Testis (tissue), 2 donors: ENCODE measurements at regions not wholly inside any gene's neighbourhood (a gene's known extent, or its start where the extent isn't known, plus 50 kb on each side); places are given as distances from the start of the nearest gene placed in this dataset.

Source experiments
- DNase-seq: peaks from one replicate; pipeline ENCODE4 v3.0.0-alpha.2; 2019
- H3K27ac ChIP-seq, 2 donors: fragments of 200-600 bp; sonication (generic); one replicate each; pipeline ENCODE4 v1.5.1; 2019
- H3K27me3 ChIP-seq: fragments of 200-600 bp; sonication (generic); one replicate; pipeline ENCODE4 v1.5.1; 2019
- H3K36me3 ChIP-seq: fragments of 200-600 bp; sonication (generic); one replicate; pipeline ENCODE4 v1.5.1; 2017; ENCODE audit warnings: low read depth; ENCODE audit errors: missing control alignments
- H3K4me1 ChIP-seq: fragments of 200-600 bp; sonication (generic); one replicate; pipeline ENCODE4 v1.5.1; 2019
- H3K4me3 ChIP-seq, 2 donors: fragments of 200-600 bp; sonication (generic); one replicate each; pipeline ENCODE4 v1.5.1; 2017 to 2019
- H3K9me3 ChIP-seq: fragments of 200-600 bp; sonication (generic); one replicate; pipeline ENCODE4 v1.5.1; 2017
- POLR2A ChIP-seq: fragments of 450-650 bp; IDR thresholded peaks from one replicate; pipeline ENCODE4 v1.6.1; 2017; ENCODE audit warnings: antibody characterized with exemption, mild to moderate bottlenecking, moderate library complexity
- WGBS, 2 donors: methylation state at CpG; one replicate each; pipeline ENCODE4 v1.1.5; 2018; 5-methylcytosine and 5-hydroxymethylcytosine counted together
- intact Hi-C: fragments of 100-400 bp; cut with DNase I; formaldehyde crosslinking; loops from one replicate; pipeline ENCODE4 v1.15.1; 2023; ENCODE audit warnings: low total_unique reads
- TF ChIP-seq, protein P1 (sequence below), 3 experiments: fragments of 450-650 bp in 2 of 3; fragments of 200-600 bp in 1 of 3; sonication (generic) in 1 of 3; IDR thresholded peaks; one replicate each; pipeline ENCODE4 v1.5.1; 2016 to 2019; ENCODE audit warnings: antibody characterized with exemption in 3 of 3, mild to moderate bottlenecking in 2 of 3, moderate library complexity in 1 of 3

DNA sequence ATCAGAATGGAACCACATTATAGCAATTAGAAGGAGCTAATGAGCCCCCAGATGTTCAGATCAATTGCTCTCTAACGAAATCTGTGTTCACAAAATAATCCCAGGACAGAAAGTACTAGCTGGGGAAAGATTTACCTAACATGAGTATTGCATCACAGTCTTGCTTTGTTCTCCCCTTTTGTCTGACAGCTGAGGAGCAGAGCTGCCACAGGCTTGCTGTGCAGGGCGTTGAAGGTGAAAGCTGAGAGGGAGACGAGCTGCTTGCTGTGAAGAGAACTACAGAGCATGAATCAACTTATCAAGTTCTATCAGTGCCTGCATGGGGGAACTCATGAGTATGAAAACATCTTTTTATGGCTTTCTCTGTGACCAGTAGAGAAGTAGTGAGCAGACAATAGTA, 441.2 kb downstream of the CENPC start:
- no peaks in the 10 kb centered on the region for H3K4me1 ChIP-seq
- H3K4me3 ChIP-seq = no peak overlapping the region
- TF ChIP-seq POLR2A = no peak
- TF ChIP-seq, protein P1, sequence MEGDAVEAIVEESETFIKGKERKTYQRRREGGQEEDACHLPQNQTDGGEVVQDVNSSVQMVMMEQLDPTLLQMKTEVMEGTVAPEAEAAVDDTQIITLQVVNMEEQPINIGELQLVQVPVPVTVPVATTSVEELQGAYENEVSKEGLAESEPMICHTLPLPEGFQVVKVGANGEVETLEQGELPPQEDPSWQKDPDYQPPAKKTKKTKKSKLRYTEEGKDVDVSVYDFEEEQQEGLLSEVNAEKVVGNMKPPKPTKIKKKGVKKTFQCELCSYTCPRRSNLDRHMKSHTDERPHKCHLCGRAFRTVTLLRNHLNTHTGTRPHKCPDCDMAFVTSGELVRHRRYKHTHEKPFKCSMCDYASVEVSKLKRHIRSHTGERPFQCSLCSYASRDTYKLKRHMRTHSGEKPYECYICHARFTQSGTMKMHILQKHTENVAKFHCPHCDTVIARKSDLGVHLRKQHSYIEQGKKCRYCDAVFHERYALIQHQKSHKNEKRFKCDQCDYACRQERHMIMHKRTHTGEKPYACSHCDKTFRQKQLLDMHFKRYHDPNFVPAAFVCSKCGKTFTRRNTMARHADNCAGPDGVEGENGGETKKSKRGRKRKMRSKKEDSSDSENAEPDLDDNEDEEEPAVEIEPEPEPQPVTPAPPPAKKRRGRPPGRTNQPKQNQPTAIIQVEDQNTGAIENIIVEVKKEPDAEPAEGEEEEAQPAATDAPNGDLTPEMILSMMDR (IDR thresholded peaks at IDR 0.05) = no peak
- WGBS, 2 donors = 60 to 62% methylated on average over 3 of the region's 3 CpGs
- intact Hi-C loops = no loop called here
- no peak for DNase-seq
- H3K9me3 ChIP-seq = no peaks in the 10 kb centered on the region
- no peaks in the 10 kb centered on the region for H3K36me3 ChIP-seq
- no peak overlapping the region for H3K27ac ChIP-seq
- H3K27me3 ChIP-seq = no peaks in the 10 kb centered on the region

DNA sequence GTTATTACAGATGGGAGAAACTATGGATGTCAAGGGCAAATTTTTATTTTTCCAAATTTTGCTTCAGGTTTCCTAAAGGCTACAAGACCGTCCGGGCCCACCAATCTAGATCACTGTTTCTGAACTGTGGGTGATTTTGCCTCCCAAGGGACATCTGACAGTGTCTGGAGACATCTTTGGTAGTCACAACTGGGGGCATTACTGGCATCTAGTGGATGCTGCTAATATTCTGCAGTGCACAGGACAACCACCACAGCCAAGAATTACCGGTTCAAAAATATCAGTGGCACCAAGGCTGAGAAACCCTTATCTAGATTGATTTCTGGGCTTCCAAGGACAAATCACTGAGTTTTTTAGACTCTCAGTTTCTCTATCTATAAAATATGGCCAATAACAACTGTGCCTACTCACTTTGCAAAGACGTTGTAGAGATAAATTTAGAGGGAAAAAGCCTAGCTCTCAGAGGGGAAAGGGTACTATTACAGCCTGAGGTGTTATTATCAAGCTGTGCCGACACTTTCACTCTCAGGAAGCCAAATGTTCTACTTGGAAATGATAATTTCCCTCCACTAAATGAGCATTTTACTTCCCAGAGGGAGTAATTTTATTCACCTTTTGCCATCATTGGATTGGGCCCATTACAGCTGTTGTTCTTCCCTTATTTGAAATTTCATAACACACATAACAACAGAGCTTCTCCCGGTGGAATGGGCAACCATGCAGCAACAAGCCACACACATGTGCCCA, 442.1 kb downstream of the CENPC start:
- Histone ChIP-seq H3K27me3 (no peaks in the 10 kb centered on the region), H3K27ac (no peak overlapping the region), H3K4me3 (no peak overlapping the region), H3K36me3 (no peaks in the 10 kb centered on the region), H3K4me1 (no peaks in the 10 kb centered on the region), H3K9me3 (no peaks in the 10 kb centered on the region)
- DNase-seq = no peak
- no peak for TF ChIP-seq POLR2A
- TF ChIP-seq, protein P1 (IDR thresholded peaks at IDR 0.05) = no peak
- 64 to 73% methylated on average over 6 of the region's 6 CpGs for WGBS, 2 donors
- intact Hi-C loops = no loop called here

DNA sequence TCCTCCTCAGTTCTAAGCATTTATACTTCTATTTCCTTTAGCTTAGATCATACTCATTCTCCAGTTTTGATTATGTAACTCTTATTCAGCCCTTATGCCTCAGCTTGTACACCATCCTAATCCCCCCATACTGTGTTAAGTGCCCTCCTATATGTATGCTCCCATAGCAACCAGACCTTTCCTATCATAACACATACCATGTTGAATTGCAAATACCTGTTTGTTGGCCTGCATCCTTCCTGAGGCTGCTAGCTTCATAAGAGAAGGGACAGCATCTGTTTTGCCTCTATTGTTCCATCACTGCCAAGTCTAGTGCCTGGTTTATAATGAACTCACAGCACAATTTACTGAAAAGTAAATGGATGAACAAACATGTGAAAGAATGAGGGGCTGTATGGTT, 443.7 kb downstream of the CENPC start:
- H3K4me1 ChIP-seq = no peaks in the 10 kb centered on the region
- TF ChIP-seq, protein P1 (IDR thresholded peaks at IDR 0.05) = no peak
- no peak for TF ChIP-seq POLR2A
- intact Hi-C loops = no loop called here
- H3K27me3 ChIP-seq = no peaks in the 10 kb centered on the region
- H3K27ac ChIP-seq = no peak overlapping the region
- no peak overlapping the region for H3K4me3 ChIP-seq
- DNase-seq = no peak
- H3K9me3 ChIP-seq = no peaks in the 10 kb centered on the region
- H3K36me3 ChIP-seq = no peaks in the 10 kb centered on the region

GRCh38 chr4:67092351-67092750, 453.0 kb downstream of the CENPC start:
- WGBS, 2 donors = 63 to 64% methylated on average over 4 of the region's 4 CpGs
- intact Hi-C loops = no loop called here
- TF ChIP-seq, protein P1 (IDR thresholded peaks at IDR 0.05) = no peak
- no peak for TF ChIP-seq POLR2A
- H3K4me1 ChIP-seq = no peaks in the 10 kb centered on the region
- no peak overlapping the region for H3K27ac ChIP-seq
- H3K4me3 ChIP-seq = no peak overlapping the region
- H3K36me3 ChIP-seq = no peaks in the 10 kb centered on the region
- H3K9me3 ChIP-seq = no peaks in the 10 kb centered on the region
- no peaks in the 10 kb centered on the region for H3K27me3 ChIP-seq
- no peak for DNase-seq

DNA sequence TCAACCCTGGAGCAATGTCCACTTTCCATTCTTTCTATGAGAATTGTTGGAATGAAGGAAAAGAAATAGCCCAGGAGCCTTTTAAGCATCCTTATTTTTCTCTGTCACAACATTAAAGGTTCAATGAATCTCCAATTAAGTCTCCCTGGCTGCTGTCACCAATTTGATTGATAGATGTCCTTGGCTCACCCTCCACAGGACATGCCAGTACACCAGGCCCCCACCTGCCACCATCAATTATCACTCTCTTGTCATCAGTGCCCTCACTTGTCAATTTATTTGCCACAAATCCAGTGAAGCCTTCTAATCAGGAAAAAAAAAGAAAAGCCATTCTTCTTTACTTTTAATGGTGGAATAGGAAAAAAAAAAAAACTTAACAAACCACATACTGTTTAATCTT, 453.6 kb downstream of the CENPC start:
- Histone ChIP-seq H3K9me3 (no peaks in the 10 kb centered on the region), H3K4me1 (no peaks in the 10 kb centered on the region), H3K27ac (no peak overlapping the region), H3K4me3 (no peak overlapping the region), H3K36me3 (no peaks in the 10 kb centered on the region), H3K27me3 (no peaks in the 10 kb centered on the region)
- no peak for TF ChIP-seq POLR2A
- TF ChIP-seq, protein P1 (IDR thresholded peaks at IDR 0.05) = no peak
- no peak for DNase-seq
- intact Hi-C loops = no loop called here
